ENCODE measurements at regions not wholly inside any gene's neighbourhood (a gene's known extent, or its start where the extent isn't known, plus 50 kb on each side); places are given as distances from the start of the nearest gene placed in this dataset.

DNA sequence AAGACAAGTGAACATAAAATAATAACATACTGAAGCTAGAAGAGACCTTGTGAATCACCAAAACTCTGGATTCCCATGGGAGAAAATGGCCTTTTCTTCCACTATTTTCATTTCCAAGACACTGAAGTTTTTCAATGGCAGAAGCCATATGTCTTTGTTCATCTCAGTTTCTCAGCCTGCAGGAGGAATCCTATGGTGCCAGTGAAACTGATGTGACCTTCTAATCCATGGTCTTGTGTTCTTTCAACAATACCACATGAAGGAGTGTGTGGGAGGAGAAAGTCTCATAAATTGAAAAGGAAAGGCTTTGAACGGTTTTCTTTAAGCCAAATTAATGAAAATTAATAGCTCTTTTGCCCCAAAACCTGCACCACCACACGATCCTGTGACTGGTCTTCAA is 257.3 kb downstream of the EPHA4 start:
- no peak for TF ChIP-seq HDGF (IDR thresholded peaks at IDR 0.05; ENCODE audit: borderline replicate concordance)
- no peak for TF ChIP-seq TARDBP (IDR thresholded peaks at IDR 0.05)
- TF ChIP-seq CTBP1 (IDR thresholded peaks at IDR 0.05; ENCODE audit: borderline replicate concordance): no peak
- TF ChIP-seq LEF1 (IDR thresholded peaks at IDR 0.05; ENCODE audit: borderline replicate concordance): no peak
- no peak for TF ChIP-seq SP1 (IDR thresholded peaks at IDR 0.05)
- TF ChIP-seq ARNT (IDR thresholded peaks at IDR 0.05): no peak
- no peak for TF ChIP-seq NFRKB (IDR thresholded peaks at IDR 0.05)
- TF ChIP-seq ELF4 (IDR thresholded peaks at IDR 0.05): no peak
- TF ChIP-seq BHLHE40 (IDR thresholded peaks at IDR 0.05; ENCODE audit: borderline replicate concordance): no peak
- no peak for TF ChIP-seq PKNOX1 (IDR thresholded peaks at IDR 0.05)
- TF ChIP-seq FOXM1 (IDR thresholded peaks at IDR 0.05; ENCODE audit: borderline replicate concordance): no peak
- no peak for TF ChIP-seq FOXK2 (IDR thresholded peaks at IDR 0.05)
- no peak for TF ChIP-seq L3MBTL2 (conservative IDR thresholded peaks at IDR 0.05)
- TF ChIP-seq FOXA1 (IDR thresholded peaks at IDR 0.05): no peak
- no peak for TF ChIP-seq SUZ12 (IDR thresholded peaks at IDR 0.05)
- TF ChIP-seq ZNF384 (IDR thresholded peaks at IDR 0.05): no peak
- POLR2A ChIA-PET: no interaction called here
- DNase-seq (ENCODE audit: extremely low spot score): no peak
- CTCF ChIA-PET: no interaction called here

DNA sequence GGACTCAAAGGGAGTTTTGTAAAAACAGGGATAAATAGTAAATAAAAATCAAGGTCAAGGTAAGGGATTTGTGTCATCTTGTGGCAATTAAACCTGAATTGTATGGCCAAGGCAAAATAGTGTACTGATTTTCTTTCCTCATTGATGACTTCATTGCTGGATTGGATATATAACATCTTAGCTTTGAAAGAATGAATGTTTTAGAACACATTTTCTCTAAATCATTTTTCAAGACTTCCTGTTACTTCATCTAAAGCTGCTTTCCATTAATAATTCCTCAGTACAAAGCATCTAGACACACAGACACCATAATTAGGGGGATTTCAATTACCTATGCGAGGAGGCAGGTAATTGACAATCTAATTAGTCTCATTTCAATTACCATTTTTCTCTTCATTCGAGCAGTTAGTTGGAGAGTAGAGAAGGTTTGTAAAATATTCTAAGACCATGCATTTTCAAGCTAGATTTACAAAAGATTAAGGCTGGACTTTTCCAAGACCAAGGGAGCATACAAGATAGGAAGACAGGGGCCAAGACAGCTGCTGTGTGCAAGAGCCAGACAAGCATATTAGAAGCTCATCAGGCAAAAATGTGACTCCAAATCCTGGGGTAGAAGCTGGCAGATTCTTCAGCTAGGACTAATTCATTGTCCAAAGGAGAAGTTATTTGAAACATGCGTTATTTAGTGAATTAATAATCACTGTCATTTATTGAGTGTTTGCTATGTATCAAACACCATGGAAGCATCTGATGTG is 253.6 kb downstream of the EPHA4 start:
- DNase-seq (ENCODE audit: extremely low spot score): no peak
- CTCF ChIA-PET: no interaction called here
- TF ChIP-seq BHLHE40 (IDR thresholded peaks at IDR 0.05; ENCODE audit: borderline replicate concordance): no peak
- no peak for TF ChIP-seq CTBP1 (IDR thresholded peaks at IDR 0.05; ENCODE audit: borderline replicate concordance)
- no peak for TF ChIP-seq TARDBP (IDR thresholded peaks at IDR 0.05)
- no peak for TF ChIP-seq SUZ12 (IDR thresholded peaks at IDR 0.05)
- TF ChIP-seq ZNF384 (IDR thresholded peaks at IDR 0.05): no peak
- no peak for TF ChIP-seq PKNOX1 (IDR thresholded peaks at IDR 0.05)
- TF ChIP-seq ELF4 (IDR thresholded peaks at IDR 0.05): no peak
- TF ChIP-seq NFRKB (IDR thresholded peaks at IDR 0.05): no peak
- TF ChIP-seq FOXM1 (IDR thresholded peaks at IDR 0.05; ENCODE audit: borderline replicate concordance): no peak
- TF ChIP-seq HDGF (IDR thresholded peaks at IDR 0.05; ENCODE audit: borderline replicate concordance): no peak
- TF ChIP-seq LEF1 (IDR thresholded peaks at IDR 0.05; ENCODE audit: borderline replicate concordance): no peak
- no peak for TF ChIP-seq SP1 (IDR thresholded peaks at IDR 0.05)
- TF ChIP-seq L3MBTL2 (conservative IDR thresholded peaks at IDR 0.05): no peak
- no peak for TF ChIP-seq FOXA1 (IDR thresholded peaks at IDR 0.05)
- TF ChIP-seq ARNT (IDR thresholded peaks at IDR 0.05): no peak
- TF ChIP-seq FOXK2 (IDR thresholded peaks at IDR 0.05): no peak
- POLR2A ChIA-PET: no interaction called here

GRCh38 chr2:221322741-221323140 is 249.4 kb downstream of the EPHA4 start:
- DNase-seq (ENCODE audit: extremely low spot score): no peak
- no peak for TF ChIP-seq CTBP1 (IDR thresholded peaks at IDR 0.05; ENCODE audit: borderline replicate concordance)
- no peak for TF ChIP-seq NFRKB (IDR thresholded peaks at IDR 0.05)
- no peak for TF ChIP-seq FOXK2 (IDR thresholded peaks at IDR 0.05)
- no peak for TF ChIP-seq SP1 (IDR thresholded peaks at IDR 0.05)
- ChIA-PET POLR2A (no interaction called here), CTCF (no interaction called here)

- POLR2A ChIA-PET: no interaction called here
- DNase-seq (ENCODE audit: extremely low spot score): no peak
- CTCF ChIA-PET: no interaction called here
- TF ChIP-seq SUZ12 (IDR thresholded peaks at IDR 0.05): no peak
- no peak for TF ChIP-seq NFRKB (IDR thresholded peaks at IDR 0.05)
- TF ChIP-seq LEF1 (IDR thresholded peaks at IDR 0.05; ENCODE audit: borderline replicate concordance): no peak
- no peak for TF ChIP-seq L3MBTL2 (conservative IDR thresholded peaks at IDR 0.05)
- TF ChIP-seq ARNT (IDR thresholded peaks at IDR 0.05): no peak
- TF ChIP-seq CTBP1 (IDR thresholded peaks at IDR 0.05; ENCODE audit: borderline replicate concordance): no peak
- TF ChIP-seq BHLHE40 (IDR thresholded peaks at IDR 0.05; ENCODE audit: borderline replicate concordance): no peak
- no peak for TF ChIP-seq ZNF384 (IDR thresholded peaks at IDR 0.05)
- TF ChIP-seq FOXA1 (IDR thresholded peaks at IDR 0.05): no peak
- TF ChIP-seq HDGF (IDR thresholded peaks at IDR 0.05; ENCODE audit: borderline replicate concordance): no peak
- TF ChIP-seq SP1 (IDR thresholded peaks at IDR 0.05): no peak
- TF ChIP-seq PKNOX1 (IDR thresholded peaks at IDR 0.05): no peak
These were observed 248.6 kb downstream of the EPHA4 start for GRCh38 chr2:221323513-221323912.

- DNase-seq (ENCODE audit: extremely low spot score): no peak
- POLR2A ChIA-PET: no interaction called here
- CTCF ChIA-PET: no interaction called here
- TF ChIP-seq SP1 (IDR thresholded peaks at IDR 0.05) (no peak), FOXM1 (IDR thresholded peaks at IDR 0.05; ENCODE audit: borderline replicate concordance) (no peak), PKNOX1 (IDR thresholded peaks at IDR 0.05) (no peak), ARNT (IDR thresholded peaks at IDR 0.05) (no peak), FOXA1 (IDR thresholded peaks at IDR 0.05) (no peak), LEF1 (IDR thresholded peaks at IDR 0.05; ENCODE audit: borderline replicate concordance) (no peak), CTBP1 (IDR thresholded peaks at IDR 0.05; ENCODE audit: borderline replicate concordance) (no peak), SUZ12 (IDR thresholded peaks at IDR 0.05) (no peak), FOXK2 (IDR thresholded peaks at IDR 0.05) (no peak)
These were observed 241.7 kb downstream of the EPHA4 start for GRCh38 chr2:221330436-221330835.

All from HEK293T (cell line).